Stromal cell of bone marrow (primary cell): ENCODE measurements at regions not wholly inside any gene's neighbourhood (a gene's known extent, or its start where the extent isn't known, plus 50 kb on each side); places are given as distances from the start of the nearest gene placed in this dataset.
"Not testable (repeated sequence)": the region's sequence is repeated elsewhere in the genome, so short reads cannot be mapped to it uniquely, and the experiment has no call there.

Experiments
- DNase-seq: peaks from one replicate; pipeline ENCODE4 v3.0.0-alpha.2; 2012; ENCODE audit warnings: low read depth

GRCh38 chr4:1572964-1573720 is 111.0 kb downstream of the FAM53A start:
- DNase-seq: no peak

GRCh38 chr4:1572521-1572920 is 111.6 kb downstream of the FAM53A start:
- no peak for DNase-seq

GRCh38 chr4:1572010-1572385 is 112.1 kb downstream of the FAM53A start:
- no peak for DNase-seq

- no peak for DNase-seq
Observed at GRCh38 chr4:1571165-1572009, 112.7 kb downstream of the FAM53A start.

GRCh38 chr4:1570291-1571164 is 113.6 kb downstream of the FAM53A start:
- DNase-seq: no peak

- DNase-seq: no peak
Observed at GRCh38 chr4:1569461-1570151, 114.5 kb downstream of the FAM53A start.

- no peak for DNase-seq
Observed at GRCh38 chr4:1568855-1569460, 115.2 kb downstream of the FAM53A start.

GRCh38 chr4:1567808-1568581 is 116.1 kb downstream of the FAM53A start:
- DNase-seq: no peak

- DNase-seq: no peak
Observed at GRCh38 chr4:1567519-1567807, 116.7 kb downstream of the FAM53A start.

- DNase-seq: no peak
Observed at GRCh38 chr4:1566838-1567518, 117.1 kb downstream of the FAM53A start.

GRCh38 chr4:1566301-1566837 is 117.7 kb downstream of the FAM53A start:
- not testable (repeated sequence) for DNase-seq

- DNase-seq: no peak
Observed at GRCh38 chr4:1565598-1566295, 118.4 kb downstream of the FAM53A start.

- DNase-seq: no peak
Observed at GRCh38 chr4:1564535-1565375, 119.4 kb downstream of the FAM53A start.

GRCh38 chr4:1563768-1564485 is 120.2 kb downstream of the FAM53A start:
- DNase-seq: no peak

GRCh38 chr4:1563241-1563640 is 120.9 kb downstream of the FAM53A start:
- no peak for DNase-seq

- no peak for DNase-seq
Observed at GRCh38 chr4:1562771-1563170, 121.3 kb downstream of the FAM53A start.

GRCh38 chr4:1562371-1562770 is 121.7 kb downstream of the FAM53A start:
- DNase-seq: no peak
